HG03521 (cell line): ENCODE measurements at regions not wholly inside any gene's neighbourhood (a gene's known extent, or its start where the extent isn't known, plus 50 kb on each side); places are given as distances from the start of the nearest gene placed in this dataset.

Source experiments
- ATAC-seq: cut with Tn5 transposase; IDR thresholded peaks from one replicate; pipeline ENCODE4 v1.9.1; 2021; ENCODE audit warnings: mild to moderate bottlenecking, moderate library complexity; ENCODE audit not compliant: unreplicated experiment

- no peak for ATAC-seq
Measured at GRCh38 chr1:98386675-98387440, 274.7 kb upstream of the SNX7 start.

DNA sequence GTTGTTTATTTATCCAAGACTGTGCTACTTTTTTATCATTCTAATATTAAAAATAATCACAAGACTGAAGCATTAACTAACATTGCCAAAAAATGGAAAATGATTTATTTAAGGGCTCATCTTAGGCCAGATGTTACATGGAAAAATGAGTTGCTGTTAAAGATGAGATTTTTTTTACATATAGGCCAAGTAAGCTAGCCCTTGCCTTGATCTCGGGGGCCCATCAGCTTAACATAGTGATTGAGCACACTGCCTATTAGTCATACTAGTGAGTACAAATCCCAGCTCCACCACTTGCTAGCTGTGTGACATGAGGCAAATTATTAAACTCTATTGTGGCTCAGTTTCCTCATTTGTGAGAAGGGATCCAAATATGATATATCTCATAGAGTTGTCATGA, 275.9 kb upstream of the SNX7 start:
- no peak for ATAC-seq

DNA sequence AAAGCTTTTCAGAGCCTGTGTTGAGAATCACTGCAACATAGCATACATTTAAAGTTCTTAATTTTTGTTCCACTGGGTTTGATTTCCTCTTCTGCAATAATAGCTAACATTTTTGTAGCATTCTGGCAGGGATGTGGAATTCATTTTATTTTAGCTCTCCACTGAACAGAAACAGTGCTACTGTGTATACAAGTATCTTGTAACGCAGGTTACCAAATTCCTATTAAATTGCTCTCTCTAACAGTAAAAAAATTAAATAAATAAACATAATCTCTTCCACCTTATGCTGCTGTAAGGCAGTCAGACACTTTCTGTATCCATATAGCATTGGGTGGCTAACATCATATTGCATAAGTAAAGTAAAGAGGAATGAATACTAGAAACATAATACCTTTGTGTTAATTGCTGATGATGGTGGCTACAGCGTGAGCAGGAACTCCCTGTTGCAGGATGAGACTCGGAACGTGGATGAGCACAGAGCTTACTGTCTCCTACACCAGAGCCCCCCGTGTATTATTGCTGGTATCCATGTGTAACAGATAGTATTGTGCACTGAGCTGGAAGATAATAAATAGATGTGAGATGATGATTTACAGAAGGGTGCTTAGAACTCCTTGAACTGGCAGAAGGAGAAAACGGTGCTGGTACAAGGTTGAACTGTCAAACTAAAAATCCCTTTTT, 276.9 kb upstream of the SNX7 start:
- no peak for ATAC-seq

DNA sequence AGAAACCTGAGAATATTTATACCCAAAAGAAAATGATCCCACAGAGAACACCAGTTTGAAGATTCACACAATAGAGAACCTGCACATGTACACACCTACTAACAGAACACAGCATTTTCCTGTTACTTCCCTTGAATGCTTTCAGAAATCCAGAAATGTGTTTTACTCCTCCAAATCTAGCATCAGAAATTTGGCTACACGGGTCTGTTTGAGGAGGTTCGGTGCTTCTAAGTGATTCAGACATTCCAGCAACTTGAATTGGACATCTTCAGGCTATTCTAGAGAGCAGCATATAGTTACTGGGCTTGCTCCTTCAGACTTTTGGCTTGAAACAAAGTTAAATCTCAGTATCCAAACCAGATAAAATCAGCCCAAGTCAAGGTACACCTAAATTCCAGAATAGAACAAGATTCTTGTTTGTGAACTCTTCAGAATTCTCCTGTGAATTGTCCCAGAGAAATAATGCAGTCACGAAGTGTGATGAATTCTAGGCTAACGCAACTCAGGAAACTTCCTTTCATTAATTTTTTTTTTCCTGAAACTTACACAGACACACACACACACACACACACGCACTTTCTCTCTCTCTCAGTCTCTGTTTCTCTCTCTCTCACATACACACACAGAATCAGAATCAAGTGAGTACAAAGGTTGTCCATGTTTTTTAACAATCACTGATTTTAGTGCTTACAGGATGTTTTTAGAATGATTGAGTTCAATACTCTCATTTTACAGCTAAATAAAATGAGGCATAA, 278.4 kb upstream of the SNX7 start:
- no peak for ATAC-seq

DNA sequence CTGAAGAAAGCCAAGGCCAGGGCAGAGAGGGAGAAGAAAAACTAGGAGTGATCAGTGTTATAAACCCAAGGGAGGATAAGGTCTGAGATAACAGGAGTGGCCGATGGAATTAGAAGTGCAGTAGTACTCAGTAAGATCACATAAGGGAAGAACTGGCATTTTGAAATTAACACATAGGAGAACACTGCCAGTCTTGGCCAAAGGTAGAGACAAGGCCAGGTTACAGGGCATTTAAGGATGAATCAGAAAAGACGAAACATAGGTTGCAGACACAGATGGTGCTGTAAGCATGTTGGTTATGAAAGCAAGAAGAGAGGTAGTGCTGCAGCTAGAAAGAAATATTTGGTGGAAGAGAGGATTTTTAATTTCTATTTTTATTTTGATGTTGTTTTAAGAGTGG, 278.9 kb upstream of the SNX7 start:
- ATAC-seq: no peak

GRCh38 chr1:98374098-98374497, 287.4 kb upstream of the SNX7 start:
- ATAC-seq: no peak

- no peak for ATAC-seq
Measured at GRCh38 chr1:98373056-98373455, 288.5 kb upstream of the SNX7 start.

- ATAC-seq: no peak
Measured at GRCh38 chr1:98371764-98372163, 289.8 kb upstream of the SNX7 start.

DNA sequence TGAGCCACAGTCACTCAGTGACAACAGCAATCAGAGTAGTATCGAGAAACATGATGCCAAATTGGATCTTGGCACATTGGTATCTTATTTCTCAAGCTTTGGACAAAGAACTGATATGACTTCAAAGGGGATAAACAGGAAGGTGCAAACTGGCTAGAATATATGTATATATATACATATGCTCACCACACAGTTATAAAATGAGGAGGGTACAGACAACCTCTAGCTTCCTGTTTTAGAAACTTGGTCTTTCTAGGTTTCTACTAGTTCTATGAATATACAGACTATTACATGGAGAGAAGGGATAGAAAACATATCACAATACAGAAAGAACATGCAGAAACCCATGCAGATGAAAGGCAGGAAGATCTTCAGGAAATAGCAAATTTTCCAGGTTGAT, 292.1 kb upstream of the SNX7 start:
- ATAC-seq: no peak

DNA sequence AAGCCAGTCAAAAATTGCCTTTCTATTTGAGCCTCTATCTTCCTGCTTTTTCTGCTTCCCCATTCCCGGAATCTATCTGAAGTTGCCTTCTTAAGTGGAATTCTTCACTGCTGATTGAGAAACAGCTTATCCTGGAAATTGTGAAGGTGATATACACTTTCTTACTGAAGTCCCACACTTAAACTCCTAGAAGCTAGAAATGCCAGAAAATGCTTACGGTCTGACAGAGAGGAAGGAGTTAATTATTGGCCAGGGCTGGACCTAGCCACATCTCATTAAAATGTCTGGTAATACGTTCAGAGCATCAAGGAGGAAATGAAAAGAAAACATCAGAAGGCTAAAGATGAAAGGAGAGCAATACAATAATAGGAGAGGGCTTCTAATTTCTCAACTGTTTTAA, 292.5 kb upstream of the SNX7 start:
- no peak for ATAC-seq

DNA sequence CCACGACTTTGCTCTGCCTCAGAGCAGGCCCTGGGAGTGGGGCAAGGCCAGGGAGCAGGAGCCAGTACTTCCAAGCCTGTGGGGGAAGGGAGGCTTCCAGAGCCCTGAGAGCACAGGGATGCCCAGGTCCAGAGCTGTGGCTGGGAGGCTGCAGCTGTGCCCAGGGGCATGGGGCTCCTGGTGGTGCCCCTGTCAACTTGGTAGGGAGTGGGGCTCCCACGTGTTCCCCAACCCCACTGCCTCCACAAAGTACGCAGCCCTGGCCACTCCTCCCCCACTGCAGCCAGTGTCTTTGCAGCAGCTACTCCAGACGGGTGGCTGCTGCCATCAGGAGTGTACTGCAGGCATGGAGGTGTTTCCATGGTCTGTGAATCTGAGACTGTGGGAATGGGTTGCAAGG, 294.1 kb upstream of the SNX7 start:
- no peak for ATAC-seq

DNA sequence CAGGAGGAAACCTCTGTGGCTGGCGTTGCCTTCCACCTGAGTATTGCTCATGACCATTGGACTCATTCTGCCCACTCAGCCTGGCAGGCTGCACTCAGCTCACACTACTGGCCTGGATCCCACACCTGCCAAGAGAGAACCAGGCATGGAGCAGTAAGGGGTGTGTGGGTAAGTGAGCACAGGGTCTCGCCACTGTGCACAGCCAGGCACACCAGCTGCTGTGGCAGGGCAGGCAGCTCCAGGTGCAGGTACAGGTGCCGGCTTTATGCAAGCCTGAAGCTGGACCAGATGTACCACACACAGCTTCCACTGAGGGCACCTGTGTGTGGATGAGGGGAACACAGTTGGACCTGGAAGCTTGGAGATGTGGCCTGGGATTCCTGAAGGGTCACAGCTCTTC, 295.2 kb upstream of the SNX7 start:
- no peak for ATAC-seq

- ATAC-seq: no peak
Measured at GRCh38 chr1:98364544-98364943, 297.0 kb upstream of the SNX7 start.

- no peak for ATAC-seq
Measured at GRCh38 chr1:98360864-98361263, 300.7 kb upstream of the SNX7 start.

GRCh38 chr1:98355656-98356383, 305.7 kb upstream of the SNX7 start:
- ATAC-seq: no peak

- ATAC-seq: no peak
Measured at GRCh38 chr1:98352378-98352777, 309.1 kb upstream of the SNX7 start.

DNA sequence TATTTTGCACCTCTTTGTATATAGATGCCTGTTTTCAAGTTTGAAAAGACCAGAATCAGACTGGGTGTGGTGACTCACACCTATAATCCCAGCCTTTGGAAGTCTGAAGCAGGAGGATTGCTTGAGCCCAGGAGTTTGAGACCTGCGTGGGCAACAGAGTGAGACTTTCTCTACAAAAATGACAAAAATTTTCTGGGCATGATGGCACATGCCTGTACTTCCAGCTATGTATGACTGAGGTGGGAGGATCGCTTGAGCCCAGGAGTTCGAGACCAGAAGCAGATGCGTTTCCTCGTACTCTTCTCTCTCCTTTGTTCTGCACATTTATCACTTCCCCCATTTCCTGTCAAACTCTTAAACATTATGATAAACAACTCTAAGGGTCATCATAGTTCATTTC, 310.0 kb upstream of the SNX7 start:
- no peak for ATAC-seq

DNA sequence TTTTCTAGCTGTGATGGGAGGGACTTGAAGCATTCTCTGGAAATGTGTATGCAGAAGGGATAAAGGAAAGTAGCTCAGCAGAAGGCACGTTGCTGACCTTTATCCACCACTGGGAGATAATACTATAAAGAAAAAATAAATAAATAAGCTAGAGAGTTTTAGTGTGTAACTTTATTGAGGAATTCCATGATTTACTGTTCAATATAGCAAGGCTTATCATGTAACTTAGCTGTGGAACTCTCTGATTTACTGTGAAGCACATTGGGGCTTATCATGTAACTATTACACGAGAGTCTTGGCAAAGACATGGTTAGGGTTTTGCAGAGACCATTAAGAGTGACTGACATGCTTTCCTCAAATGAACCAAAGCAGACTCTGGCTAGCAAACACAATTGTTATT, 316.1 kb upstream of the SNX7 start:
- no peak for ATAC-seq

- no peak for ATAC-seq
Measured at GRCh38 chr1:98344731-98345130, 316.8 kb upstream of the SNX7 start.

GRCh38 chr1:98342566-98342965, 319.0 kb upstream of the SNX7 start:
- ATAC-seq: no peak

DNA sequence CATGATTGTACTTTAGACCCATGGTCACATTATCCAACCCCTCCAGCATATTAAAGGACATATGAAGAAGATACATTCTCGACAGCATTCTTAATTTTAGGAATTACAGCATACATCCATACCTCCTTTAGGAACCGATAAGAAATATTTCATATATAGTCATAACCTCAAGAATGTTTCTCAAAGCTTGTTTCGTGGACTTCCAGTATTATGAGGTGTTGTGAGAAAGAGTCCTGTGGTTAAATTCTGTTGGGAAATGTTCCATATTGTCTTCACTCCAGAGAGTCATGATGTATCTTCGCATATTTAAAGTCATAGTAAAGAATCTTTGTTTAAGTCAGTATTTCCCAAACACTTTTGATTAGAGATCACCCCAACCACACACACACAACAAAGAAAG, 321.0 kb upstream of the SNX7 start:
- no peak for ATAC-seq
